ENCODE measurements at regions not wholly inside any gene's neighbourhood (a gene's known extent, or its start where the extent isn't known, plus 50 kb on each side); places are given as distances from the start of the nearest gene placed in this dataset.

GRCh38 chr20:39338469-39339376 lies 376.6 kb downstream of the DHX35 start:
- no peak for DNase-seq (ENCODE audit: low read depth)
- no peak for TF ChIP-seq CTCF (IDR thresholded peaks at IDR 0.05; ENCODE audit: control insufficient read depth, insufficient read depth, low read depth, low read length, missing control alignments)
- H3K4me3 ChIP-seq (ENCODE audit: control insufficient read depth, low read depth, low read length), result no peak overlapping the region

GRCh38 chr20:39333211-39333610 lies 371.1 kb downstream of the DHX35 start:
- no peak overlapping the region for H3K4me3 ChIP-seq (ENCODE audit: control insufficient read depth, low read depth, low read length)
- TF ChIP-seq CTCF (IDR thresholded peaks at IDR 0.05; ENCODE audit: control insufficient read depth, insufficient read depth, low read depth, low read length, missing control alignments), result no peak
- DNase-seq (ENCODE audit: low read depth), result no peak

GRCh38 chr20:39328347-39328746 lies 366.2 kb downstream of the DHX35 start:
- TF ChIP-seq CTCF (IDR thresholded peaks at IDR 0.05; ENCODE audit: control insufficient read depth, insufficient read depth, low read depth, low read length, missing control alignments), result no peak
- no peak overlapping the region for H3K4me3 ChIP-seq (ENCODE audit: control insufficient read depth, low read depth, low read length)

GRCh38 chr20:39326050-39326449 lies 363.9 kb downstream of the DHX35 start:
- no peak overlapping the region for H3K4me3 ChIP-seq (ENCODE audit: control insufficient read depth, low read depth, low read length)
- no peak for TF ChIP-seq CTCF (IDR thresholded peaks at IDR 0.05; ENCODE audit: control insufficient read depth, insufficient read depth, low read depth, low read length, missing control alignments)
- DNase-seq (ENCODE audit: low read depth), result no peak

More at GRCh38 chr20:39328347-39328746, 366.2 kb downstream of the DHX35 start:
- no peak for DNase-seq (ENCODE audit: low read depth)

GRCh38 chr20:39318911-39319310 lies 356.8 kb downstream of the DHX35 start:
- no peak overlapping the region for H3K4me3 ChIP-seq (ENCODE audit: control insufficient read depth, low read depth, low read length)
- no peak for TF ChIP-seq CTCF (IDR thresholded peaks at IDR 0.05; ENCODE audit: control insufficient read depth, insufficient read depth, low read depth, low read length, missing control alignments)
- DNase-seq (ENCODE audit: low read depth), result no peak

- no peak overlapping the region for H3K4me3 ChIP-seq (ENCODE audit: control insufficient read depth, low read depth, low read length)
- DNase-seq (ENCODE audit: low read depth), result no peak
- TF ChIP-seq CTCF (IDR thresholded peaks at IDR 0.05; ENCODE audit: control insufficient read depth, insufficient read depth, low read depth, low read length, missing control alignments), result no peak
Measured at GRCh38 chr20:39312676-39313075, 350.5 kb downstream of the DHX35 start.
